Breast epithelium (tissue), 3 donors: ENCODE measurements at regions not wholly inside any gene's neighbourhood (a gene's known extent, or its start where the extent isn't known, plus 50 kb on each side); places are given as distances from the start of the nearest gene placed in this dataset.

ENCODE experiments used
- CTCF ChIP-seq, 3 donors: fragments of 450-650 bp; IDR thresholded peaks; one replicate each; pipeline ENCODE4 v1.5.1; 2016 to 2017; ENCODE audit warnings: antibody characterized with exemption in 3 of 3, mild to moderate bottlenecking in 3 of 3, moderate library complexity in 3 of 3
- POLR2A ChIP-seq: fragments of 450-650 bp; IDR thresholded peaks from one replicate; pipeline ENCODE4 v1.6.1; 2016; ENCODE audit warnings: antibody characterized with exemption, mild to moderate bottlenecking, moderate library complexity

- TF ChIP-seq CTCF (IDR thresholded peaks at IDR 0.05) (no peak), POLR2A (no peak)
Measured at GRCh38 chrX:110491846-110492620, 133.4 kb downstream of the RTL9 start.
